ENCODE measurements at regions not wholly inside any gene's neighbourhood (a gene's known extent, or its start where the extent isn't known, plus 50 kb on each side); places are given as distances from the start of the nearest gene placed in this dataset.
"Not testable (repeated sequence)": the region's sequence is repeated elsewhere in the genome, so short reads cannot be mapped to it uniquely, and the experiment has no call there.

- no peak for DNase-seq (ENCODE audit: low spot score)
These were observed 831.0 kb downstream of the SEMA5A start for GRCh38 chr5:8714861-8715260.

GRCh38 chr5:8719796-8720195 lies 826.1 kb downstream of the SEMA5A start:
- no peak for DNase-seq (ENCODE audit: low spot score)

- no peak for DNase-seq (ENCODE audit: low spot score)
These were observed 825.4 kb downstream of the SEMA5A start for GRCh38 chr5:8720506-8720905.

- DNase-seq (ENCODE audit: low spot score), result no peak
These were observed 824.3 kb downstream of the SEMA5A start for GRCh38 chr5:8721536-8721935.

- DNase-seq (ENCODE audit: low spot score), result no peak
These were observed 819.4 kb downstream of the SEMA5A start for GRCh38 chr5:8726383-8727036.

- no peak for DNase-seq (ENCODE audit: low spot score)
These were observed 818.5 kb downstream of the SEMA5A start for GRCh38 chr5:8727396-8727795.

GRCh38 chr5:8729437-8729836 lies 816.4 kb downstream of the SEMA5A start:
- no peak for DNase-seq (ENCODE audit: low spot score)

GRCh38 chr5:8730194-8730593 lies 815.7 kb downstream of the SEMA5A start:
- DNase-seq (ENCODE audit: low spot score), result peak; percentile 1

GRCh38 chr5:8731110-8731509 lies 814.8 kb downstream of the SEMA5A start:
- DNase-seq (ENCODE audit: low spot score), result not testable (repeated sequence)

GRCh38 chr5:8740595-8740994 lies 805.3 kb downstream of the SEMA5A start:
- DNase-seq (ENCODE audit: low spot score), result no peak

- DNase-seq (ENCODE audit: low spot score), result no peak
These were observed 796.3 kb downstream of the SEMA5A start for GRCh38 chr5:8749556-8749955.

GRCh38 chr5:8750100-8750499 lies 795.8 kb downstream of the SEMA5A start:
- no peak for DNase-seq (ENCODE audit: low spot score)

GRCh38 chr5:8751971-8752370 lies 793.9 kb downstream of the SEMA5A start:
- DNase-seq (ENCODE audit: low spot score), result no peak

- DNase-seq (ENCODE audit: low spot score), result no peak
These were observed 793.3 kb downstream of the SEMA5A start for GRCh38 chr5:8752595-8752994.

GRCh38 chr5:8756498-8757084 lies 789.3 kb downstream of the SEMA5A start:
- peak; percentile 59 for DNase-seq (ENCODE audit: low spot score)

GRCh38 chr5:8765886-8766285 lies 780.0 kb downstream of the SEMA5A start:
- no peak for DNase-seq (ENCODE audit: low spot score)

- no peak for DNase-seq (ENCODE audit: low spot score)
These were observed 779.4 kb downstream of the SEMA5A start for GRCh38 chr5:8766448-8766847.

GRCh38 chr5:8767111-8767510 lies 778.8 kb downstream of the SEMA5A start:
- DNase-seq (ENCODE audit: low spot score), result no peak

- DNase-seq (ENCODE audit: low spot score), result no peak
These were observed 778.1 kb downstream of the SEMA5A start for GRCh38 chr5:8767746-8768145.

- no peak for DNase-seq (ENCODE audit: low spot score)
These were observed 776.2 kb downstream of the SEMA5A start for GRCh38 chr5:8769631-8770030.

GRCh38 chr5:8770431-8770830 lies 775.4 kb downstream of the SEMA5A start:
- no peak for DNase-seq (ENCODE audit: low spot score)

GRCh38 chr5:8773046-8773615 lies 772.7 kb downstream of the SEMA5A start:
- peak; percentile 12 for DNase-seq (ENCODE audit: low spot score)

GRCh38 chr5:8784692-8785091 lies 761.2 kb downstream of the SEMA5A start:
- no peak for DNase-seq (ENCODE audit: low spot score)

- DNase-seq (ENCODE audit: low spot score), result no peak
These were observed 757.6 kb downstream of the SEMA5A start for GRCh38 chr5:8788246-8788645.
